Lower leg skin (tissue), 3 donors: ENCODE measurements at regions not wholly inside any gene's neighbourhood (a gene's known extent, or its start where the extent isn't known, plus 50 kb on each side); places are given as distances from the start of the nearest gene placed in this dataset.

Experiments used
- CTCF ChIP-seq, 3 donors: fragments of 450-650 bp; IDR thresholded peaks; one replicate each; pipeline ENCODE4 v1.5.1; 2016; ENCODE audit warnings: antibody characterized with exemption in 3 of 3, mild to moderate bottlenecking in 3 of 3, moderate library complexity in 2 of 3
- POLR2A ChIP-seq, 2 donors: fragments of 450-650 bp; IDR thresholded peaks; one replicate each; pipeline ENCODE4 v1.6.1; 2016 to 2017; ENCODE audit warnings: antibody characterized with exemption in 2 of 2, mild to moderate bottlenecking in 1 of 2, moderate library complexity in 1 of 2

DNA sequence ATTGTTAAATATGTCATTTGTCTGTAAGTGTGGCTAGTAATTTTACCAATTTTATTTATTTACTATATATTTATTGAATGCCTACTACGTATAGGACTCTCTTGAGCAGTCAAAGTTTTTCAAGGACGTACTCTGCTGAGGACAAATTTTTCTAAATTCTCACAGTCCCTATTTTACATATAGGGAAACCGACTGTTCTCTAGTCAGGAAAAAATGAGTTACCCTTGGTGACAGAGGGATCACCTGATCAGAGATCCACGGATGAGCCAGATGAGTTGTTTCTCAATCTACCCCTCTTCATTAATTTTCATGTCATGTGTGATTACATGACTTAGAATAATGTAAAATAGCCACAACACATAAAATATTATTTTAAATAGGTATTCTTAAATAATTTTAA is 96.2 kb upstream of the SLC38A2 start:
- no peak for TF ChIP-seq CTCF (IDR thresholded peaks at IDR 0.05)
- no peak for TF ChIP-seq POLR2A (IDR thresholded peaks at IDR 0.05)
